ENCODE measurements at regions not wholly inside any gene's neighbourhood (a gene's known extent, or its start where the extent isn't known, plus 50 kb on each side); places are given as distances from the start of the nearest gene placed in this dataset.
"Not testable (repeated sequence)": the region's sequence is repeated elsewhere in the genome, so short reads cannot be mapped to it uniquely, and the experiment has no call there.

- not testable (repeated sequence) for DNase-seq; H3K4me3 ChIP-seq (ENCODE audit: insufficient read depth, low read depth, low read length); H3K36me3 ChIP-seq (replicated peaks; ENCODE audit: control insufficient read depth, insufficient read depth, low read length); H3K27me3 ChIP-seq (ENCODE audit: control insufficient read depth, insufficient read depth, low read length)
Observed at GRCh38 chr2:89224803-89225202, 533.3 kb downstream of the RPIA start.

GRCh38 chr2:89229979-89230378 is 538.5 kb downstream of the RPIA start:
- not testable (repeated sequence) for H3K27me3 ChIP-seq (ENCODE audit: control insufficient read depth, insufficient read depth, low read length); H3K36me3 ChIP-seq (replicated peaks; ENCODE audit: control insufficient read depth, insufficient read depth, low read length); DNase-seq

GRCh38 chr2:89231241-89231640 is 539.8 kb downstream of the RPIA start:
- not testable (repeated sequence) for H3K27me3 ChIP-seq (ENCODE audit: control insufficient read depth, insufficient read depth, low read length); H3K36me3 ChIP-seq (replicated peaks; ENCODE audit: control insufficient read depth, insufficient read depth, low read length); H3K4me3 ChIP-seq (ENCODE audit: insufficient read depth, low read depth, low read length); DNase-seq

More at GRCh38 chr2:89229979-89230378, 538.5 kb downstream of the RPIA start:
- not testable (repeated sequence) for H3K4me3 ChIP-seq (ENCODE audit: insufficient read depth, low read depth, low read length)

GRCh38 chr2:89233931-89234330 is 542.5 kb downstream of the RPIA start:
- not testable (repeated sequence) for H3K4me3 ChIP-seq (ENCODE audit: insufficient read depth, low read depth, low read length); H3K27me3 ChIP-seq (ENCODE audit: control insufficient read depth, insufficient read depth, low read length); DNase-seq; H3K36me3 ChIP-seq (replicated peaks; ENCODE audit: control insufficient read depth, insufficient read depth, low read length)

DNA sequence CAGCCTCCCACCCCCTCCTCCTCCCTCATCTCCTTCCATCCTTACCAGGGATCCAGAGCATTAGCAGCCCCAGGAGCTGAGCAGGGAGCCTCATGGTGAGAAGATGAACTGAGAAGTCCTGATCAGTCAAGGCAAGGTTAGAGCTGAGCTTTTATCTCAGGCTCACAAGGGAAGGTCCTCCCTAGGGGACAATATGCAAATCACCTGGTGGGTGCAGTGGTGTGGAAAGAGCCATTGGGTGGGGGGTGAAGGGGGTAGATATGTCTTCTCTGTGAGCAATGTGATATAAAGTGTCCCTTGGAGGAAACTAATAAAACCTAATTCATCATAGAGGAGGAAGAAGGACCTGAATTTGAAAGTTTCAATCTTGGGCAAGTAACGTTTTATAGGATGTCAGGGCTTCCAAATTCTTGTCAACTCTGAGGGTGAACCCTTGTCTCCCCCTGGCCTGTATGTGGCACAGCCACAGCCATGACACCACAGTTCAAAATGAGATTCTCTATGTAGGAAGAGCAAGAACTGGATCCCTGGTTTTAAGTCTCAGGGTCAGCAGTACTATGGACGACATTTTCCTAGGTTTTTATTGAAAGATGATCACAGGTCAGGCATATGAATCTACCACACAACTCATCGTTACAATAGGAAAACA is 543.5 kb downstream of the RPIA start:
- DNase-seq; H3K36me3 ChIP-seq (replicated peaks; ENCODE audit: control insufficient read depth, insufficient read depth, low read length); H3K27me3 ChIP-seq (ENCODE audit: control insufficient read depth, insufficient read depth, low read length); H3K4me3 ChIP-seq (ENCODE audit: insufficient read depth, low read depth, low read length): not testable (repeated sequence)

GRCh38 chr2:89236832-89237450 is 545.5 kb downstream of the RPIA start:
- not testable (repeated sequence) for H3K36me3 ChIP-seq (replicated peaks; ENCODE audit: control insufficient read depth, insufficient read depth, low read length); DNase-seq; H3K27me3 ChIP-seq (ENCODE audit: control insufficient read depth, insufficient read depth, low read length); H3K4me3 ChIP-seq (ENCODE audit: insufficient read depth, low read depth, low read length)

- H3K36me3 ChIP-seq (replicated peaks; ENCODE audit: control insufficient read depth, insufficient read depth, low read length); DNase-seq: not testable (repeated sequence)
Observed at GRCh38 chr2:89237783-89238182, 546.3 kb downstream of the RPIA start.

GRCh38 chr2:89243114-89243700 is 551.7 kb downstream of the RPIA start:
- H3K36me3 ChIP-seq (replicated peaks; ENCODE audit: control insufficient read depth, insufficient read depth, low read length); H3K27me3 ChIP-seq (ENCODE audit: control insufficient read depth, insufficient read depth, low read length); H3K4me3 ChIP-seq (ENCODE audit: insufficient read depth, low read depth, low read length); DNase-seq: not testable (repeated sequence)

More at GRCh38 chr2:89237783-89238182, 546.3 kb downstream of the RPIA start:
- H3K27me3 ChIP-seq (ENCODE audit: control insufficient read depth, insufficient read depth, low read length); H3K4me3 ChIP-seq (ENCODE audit: insufficient read depth, low read depth, low read length): not testable (repeated sequence)

GRCh38 chr2:89244407-89244806 is 552.9 kb downstream of the RPIA start:
- not testable (repeated sequence) for H3K27me3 ChIP-seq (ENCODE audit: control insufficient read depth, insufficient read depth, low read length); DNase-seq; H3K4me3 ChIP-seq (ENCODE audit: insufficient read depth, low read depth, low read length); H3K36me3 ChIP-seq (replicated peaks; ENCODE audit: control insufficient read depth, insufficient read depth, low read length)

GRCh38 chr2:89245478-89245877 is 554.0 kb downstream of the RPIA start:
- not testable (repeated sequence) for DNase-seq; H3K36me3 ChIP-seq (replicated peaks; ENCODE audit: control insufficient read depth, insufficient read depth, low read length); H3K27me3 ChIP-seq (ENCODE audit: control insufficient read depth, insufficient read depth, low read length); H3K4me3 ChIP-seq (ENCODE audit: insufficient read depth, low read depth, low read length)

- H3K4me3 ChIP-seq (ENCODE audit: insufficient read depth, low read depth, low read length); H3K27me3 ChIP-seq (ENCODE audit: control insufficient read depth, insufficient read depth, low read length); DNase-seq; H3K36me3 ChIP-seq (replicated peaks; ENCODE audit: control insufficient read depth, insufficient read depth, low read length): not testable (repeated sequence)
Observed at GRCh38 chr2:89246027-89246426, 554.6 kb downstream of the RPIA start.

DNA sequence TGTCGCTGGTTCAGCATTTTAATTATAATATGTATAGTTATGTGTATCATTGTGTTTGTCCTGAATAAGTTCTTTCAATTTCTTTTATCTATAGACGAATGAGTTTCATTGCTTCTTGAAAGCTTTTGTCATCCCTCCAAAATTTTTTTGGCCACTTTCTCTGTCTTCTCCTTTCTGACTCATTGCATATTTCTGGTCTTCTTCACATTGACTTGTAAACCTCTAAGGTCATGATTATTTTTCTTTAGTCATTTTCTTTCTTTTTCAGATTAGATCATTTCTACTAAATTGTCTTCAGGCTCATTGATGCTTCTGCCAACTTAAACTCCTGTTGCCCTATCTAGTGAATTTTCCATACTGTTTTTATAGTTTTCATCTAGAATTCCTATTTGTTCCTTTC is 555.1 kb downstream of the RPIA start:
- H3K36me3 ChIP-seq (replicated peaks; ENCODE audit: control insufficient read depth, insufficient read depth, low read length); H3K4me3 ChIP-seq (ENCODE audit: insufficient read depth, low read depth, low read length); DNase-seq; H3K27me3 ChIP-seq (ENCODE audit: control insufficient read depth, insufficient read depth, low read length): not testable (repeated sequence)

GRCh38 chr2:89255013-89255412 is 563.5 kb downstream of the RPIA start:
- not testable (repeated sequence) for H3K27me3 ChIP-seq (ENCODE audit: control insufficient read depth, insufficient read depth, low read length); H3K4me3 ChIP-seq (ENCODE audit: insufficient read depth, low read depth, low read length); H3K36me3 ChIP-seq (replicated peaks; ENCODE audit: control insufficient read depth, insufficient read depth, low read length); DNase-seq

GRCh38 chr2:89273443-89273842 is 582.0 kb downstream of the RPIA start:
- not testable (repeated sequence) for H3K27me3 ChIP-seq (ENCODE audit: control insufficient read depth, insufficient read depth, low read length); H3K36me3 ChIP-seq (replicated peaks; ENCODE audit: control insufficient read depth, insufficient read depth, low read length); H3K4me3 ChIP-seq (ENCODE audit: insufficient read depth, low read depth, low read length); DNase-seq

- not testable (repeated sequence) for H3K36me3 ChIP-seq (replicated peaks; ENCODE audit: control insufficient read depth, insufficient read depth, low read length); DNase-seq; H3K4me3 ChIP-seq (ENCODE audit: insufficient read depth, low read depth, low read length); H3K27me3 ChIP-seq (ENCODE audit: control insufficient read depth, insufficient read depth, low read length)
Observed at GRCh38 chr2:89280536-89280935, 589.1 kb downstream of the RPIA start.
